K562 (cell line): ENCODE measurements at regions not wholly inside any gene's neighbourhood (a gene's known extent, or its start where the extent isn't known, plus 50 kb on each side); places are given as distances from the start of the nearest gene placed in this dataset.

Experiments
- CREBBP ChIP-seq: IDR thresholded peaks from one replicate; pipeline ENCODE4 v1.6.1; 2012; ENCODE audit warnings: low read depth, mild to moderate bottlenecking, control low read depth, inconsistent platforms, low read length
- ELF4 ChIP-seq: fragments of 450-650 bp; formaldehyde crosslinking; IDR thresholded peaks from 2 replicates; pipeline ENCODE4 v1.4.0; 2022; ENCODE audit warnings: missing genetic modification characterization

DNA sequence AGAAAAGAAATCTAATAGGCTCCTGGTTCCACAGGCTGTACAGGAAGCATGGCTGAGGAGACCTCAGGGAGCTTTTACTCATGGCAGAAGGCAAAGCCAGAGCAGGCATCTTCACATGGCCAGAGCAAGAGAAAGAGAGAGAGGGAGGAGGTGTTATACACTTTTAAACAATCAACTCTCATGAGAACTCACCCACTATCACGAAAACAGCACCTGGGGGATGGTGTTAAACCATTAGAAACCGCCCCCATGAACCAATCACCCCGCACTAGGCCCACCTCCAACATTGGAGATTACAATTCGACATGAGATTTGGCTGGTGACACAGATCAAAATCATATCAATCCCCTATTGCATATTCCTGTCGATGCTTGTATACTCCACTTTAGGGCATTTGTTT is 93.5 kb downstream of the MRPL39 start:
- TF ChIP-seq CREBBP: no peak
- no peak for TF ChIP-seq ELF4 (CRISPR knock-in tag)
